H1 (cell line): ENCODE measurements at regions not wholly inside any gene's neighbourhood (a gene's known extent, or its start where the extent isn't known, plus 50 kb on each side); places are given as distances from the start of the nearest gene placed in this dataset.

ENCODE experiments used
- CTCF ChIA-PET: fragments of 300-600 bp; sonication (Branson Sonifier 250); formaldehyde crosslinking; loops from one replicate; lab custom pipeline; 2021; ENCODE audit not compliant: partially characterized antibody; lab: Charles Lee
- POLR2A ChIA-PET: fragments of 300-600 bp; sonication (Branson Sonifier 250); formaldehyde crosslinking; loops from one replicate; lab custom pipeline; 2021; ENCODE audit warnings: inconsistent platforms; ENCODE audit not compliant: partially characterized antibody; lab: Charles Lee
- DNase-seq, 2 experiments: peaks; one replicate each; pipeline versions ENCODE4 v3.0.0 to v3.0.0-alpha.2; 2010 to 2022; ENCODE audit warnings: low spot score in 2 of 2, low read depth in 1 of 2, mixed read lengths in 1 of 2
- FAIRE-seq: peaks from 2 replicates; lab custom pipeline; 2011; peaks lifted over from hg19 to GRCh38; lab: Jason Lieb, UNC
- H2AFZ ChIP-seq: 2 replicates; pipeline ENCODE4 v1.8.1; 2012; ENCODE audit warnings: low read length, inconsistent platforms
- H2AK5ac ChIP-seq: 2 replicates; pipeline ENCODE4 v1.6.1; 2013; ENCODE audit warnings: low read depth, low read length
- H2BK120ac ChIP-seq: replicated peaks from 2 replicates; pipeline ENCODE3; 2013; ENCODE audit warnings: low read depth, low read length, inconsistent platforms
- H2BK12ac ChIP-seq: 2 replicates; pipeline ENCODE4 v1.6.1; 2013; ENCODE audit warnings: low read depth, low read length
- H2BK15ac ChIP-seq: 2 replicates; pipeline ENCODE4 v1.6.1; 2013; ENCODE audit warnings: low read length
- H2BK20ac ChIP-seq: 2 replicates; pipeline ENCODE4 v1.6.1; 2013; ENCODE audit warnings: low read length
- H2BK5ac ChIP-seq: 2 replicates; pipeline ENCODE4 v1.6.1; 2013; ENCODE audit warnings: low read depth, low read length
- H3K14ac ChIP-seq: 2 replicates; pipeline ENCODE4 v1.6.1; 2013; ENCODE audit warnings: inconsistent platforms; ENCODE audit not compliant: insufficient read length
- H3K18ac ChIP-seq: 2 replicates; pipeline ENCODE4 v1.6.1; 2013; ENCODE audit warnings: low read length; ENCODE audit errors: extremely low read depth
- H3K23ac ChIP-seq: 2 replicates; pipeline ENCODE4 v1.6.1; 2013; ENCODE audit warnings: inconsistent platforms; ENCODE audit not compliant: insufficient read length
- H3K23me2 ChIP-seq: 2 replicates; pipeline ENCODE4 v1.6.1; 2013; ENCODE audit warnings: low read depth, low read length
- H3K27ac ChIP-seq: 2 replicates; pipeline ENCODE4 v1.6.1; 2011; ENCODE audit warnings: low read depth, low read length, inconsistent platforms
- H3K27me3 ChIP-seq, 4 experiments: replicated peaks in 1 of 4; 1 replicate in 1 of 4; 2 replicates in 3 of 4; pipeline versions ENCODE4 v1.6.1 to v1.8.1; 2011 to 2013; ENCODE audit warnings: low read length in 3 of 4, mild to moderate bottlenecking in 3 of 4, inconsistent platforms in 2 of 4, mixed read lengths in 2 of 4, moderate library complexity in 1 of 4; ENCODE audit not compliant: control insufficient read depth in 3 of 4, insufficient read depth in 3 of 4; ENCODE audit errors: extremely low read depth in 1 of 4
- H3K36me3 ChIP-seq, 4 experiments: 2 replicates each; pipeline versions ENCODE4 v1.6.1 to v1.8.1; 2011 to 2013; ENCODE audit warnings: mild to moderate bottlenecking in 4 of 4, low read length in 3 of 4, moderate library complexity in 2 of 4, control low read depth in 1 of 4, inconsistent platforms in 1 of 4; ENCODE audit not compliant: insufficient read depth in 4 of 4, control insufficient read depth in 2 of 4
- H3K4ac ChIP-seq: replicated peaks from 2 replicates; pipeline ENCODE3; 2013; ENCODE audit warnings: low read length, low read depth, mixed read lengths, inconsistent platforms; ENCODE audit not compliant: insufficient read length
- H3K4me1 ChIP-seq, 4 experiments: replicated peaks in 1 of 4; 1 replicate in 1 of 4; 2 replicates in 3 of 4; pipeline versions ENCODE4 v1.6.1 to v1.8.1; 2011 to 2013; ENCODE audit warnings: low read length in 3 of 4, inconsistent platforms in 2 of 4, mixed read lengths in 1 of 4; ENCODE audit not compliant: insufficient read depth in 4 of 4, control insufficient read depth in 3 of 4
- H3K4me2 ChIP-seq, 2 experiments: 2 replicates each; pipeline versions ENCODE4 v1.6.1 to v1.8.1; 2011 to 2013; ENCODE audit warnings: low read depth in 2 of 2, low read length in 2 of 2, control low read depth in 1 of 2, inconsistent platforms in 1 of 2, mild to moderate bottlenecking in 1 of 2; ENCODE audit not compliant: insufficient read depth in 1 of 2
- H3K4me3 ChIP-seq, 4 experiments: fragments of 200-600, 300-600 bp in 1 of 4; sonication (generic), shearing (Covaris generic), sonication (Bioruptor Twin) in 1 of 4; 2 replicates each; pipeline versions ENCODE4 v1.5.1 to v1.8.1; 2011 to 2016; ENCODE audit warnings: low read length in 4 of 4, low read depth in 3 of 4, control low read depth in 2 of 4, inconsistent platforms in 2 of 4, mild to moderate bottlenecking in 2 of 4, mixed read lengths in 1 of 4, moderate library complexity in 1 of 4; ENCODE audit not compliant: insufficient read depth in 2 of 4; ENCODE audit errors: extremely low read depth in 1 of 4
- H3K56ac ChIP-seq: replicated peaks from 2 replicates; pipeline ENCODE3; 2013; ENCODE audit warnings: low read depth, mild to moderate bottlenecking, mixed read lengths, low read length, inconsistent platforms; ENCODE audit not compliant: insufficient read length
- H3K79me1 ChIP-seq: 2 replicates; pipeline ENCODE4 v1.6.1; 2013; ENCODE audit warnings: low read depth, low read length, control low read depth
- H3K79me2 ChIP-seq, 2 experiments: 2 replicates each; pipeline versions ENCODE4 v1.6.1 to v1.8.1; 2012 to 2013; ENCODE audit warnings: low read length in 2 of 2, mild to moderate bottlenecking in 2 of 2, inconsistent platforms in 1 of 2; ENCODE audit not compliant: insufficient read depth in 2 of 2, control insufficient read depth in 1 of 2
- H3K9ac ChIP-seq, 4 experiments: replicated peaks in 1 of 4; 1 replicate in 1 of 4; 2 replicates in 3 of 4; pipeline versions ENCODE4 v1.6.1 to v1.8.1; 2011 to 2013; ENCODE audit warnings: low read depth in 3 of 4, low read length in 3 of 4, control low read depth in 2 of 4, mild to moderate bottlenecking in 2 of 4, moderate library complexity in 2 of 4, inconsistent platforms in 1 of 4; ENCODE audit errors: extremely low read depth in 1 of 4
- H3K9me3 ChIP-seq, 2 experiments: 2 replicates each; pipeline versions ENCODE4 v1.6.1 to v1.8.1; 2012 to 2013; ENCODE audit warnings: mild to moderate bottlenecking in 2 of 2, moderate library complexity in 2 of 2, control low read depth in 1 of 2, inconsistent platforms in 1 of 2, low read depth in 1 of 2, low read length in 1 of 2, mixed read lengths in 1 of 2; ENCODE audit not compliant: insufficient read depth in 2 of 2
- H4K20me1 ChIP-seq, 2 experiments: replicated peaks in 1 of 2; 2 replicates each; pipeline versions ENCODE3 to v1.8.1; 2011 to 2013; ENCODE audit warnings: inconsistent platforms in 2 of 2, low read length in 2 of 2, mild to moderate bottlenecking in 1 of 2; ENCODE audit not compliant: insufficient read depth in 2 of 2, control insufficient read depth in 1 of 2
- H4K5ac ChIP-seq: 2 replicates; pipeline ENCODE4 v1.6.1; 2013; ENCODE audit warnings: low read length, low read depth, mixed read lengths, inconsistent platforms; ENCODE audit not compliant: insufficient read length
- H4K8ac ChIP-seq: 2 replicates; pipeline ENCODE4 v1.8.0; 2013; ENCODE audit warnings: mild to moderate bottlenecking, moderate library complexity, low read length, inconsistent platforms; ENCODE audit not compliant: insufficient read depth; ENCODE audit errors: extremely low read depth
- H4K91ac ChIP-seq: replicated peaks from 2 replicates; pipeline ENCODE3; 2013; ENCODE audit warnings: low read length, mixed read lengths, inconsistent platforms; ENCODE audit not compliant: insufficient read length
- CBX5 ChIP-seq: fragments of 300-800, 300-1000 bp; sonication (generic); IDR thresholded peaks from 2 replicates; pipeline ENCODE4 v1.7.1; 2016; ENCODE audit warnings: antibody characterized with exemption, low read length, low read depth
- CTBP2 ChIP-seq: IDR thresholded peaks from 2 replicates; pipeline ENCODE4 v1.7.0; 2011; ENCODE audit warnings: borderline replicate concordance, mild to moderate bottlenecking, moderate library complexity, mixed read lengths, low read length; ENCODE audit not compliant: insufficient read depth, insufficient read length
- EP300 ChIP-seq, 2 experiments: IDR thresholded peaks; 1 replicate in 1 of 2; 2 replicates in 1 of 2; pipeline ENCODE4 v1.6.1; 2011 to 2012; ENCODE audit warnings: low read depth in 2 of 2, low read length in 2 of 2, mild to moderate bottlenecking in 2 of 2, borderline replicate concordance in 1 of 2, inconsistent platforms in 1 of 2, moderate library complexity in 1 of 2
- HDAC6 ChIP-seq: IDR thresholded peaks from one replicate; pipeline ENCODE4 v1.7.1; 2012; ENCODE audit warnings: low read depth, mild to moderate bottlenecking, inconsistent platforms, low read length, moderate library complexity
- NANOG ChIP-seq: IDR thresholded peaks from 2 replicates; pipeline ENCODE4 v1.6.1; 2011; ENCODE audit warnings: low read length, low read depth, mild to moderate bottlenecking, inconsistent platforms; ENCODE audit not compliant: insufficient read depth, poor library complexity, severe bottlenecking
- POU5F1 ChIP-seq: IDR thresholded peaks from 2 replicates; pipeline ENCODE4 v1.6.1; 2011; ENCODE audit warnings: low read depth, mild to moderate bottlenecking, low read length, moderate library complexity
- RXRA ChIP-seq: IDR thresholded peaks from 2 replicates; pipeline ENCODE4 v1.6.1; 2011; ENCODE audit warnings: low read depth, mild to moderate bottlenecking, low read length, moderate library complexity; ENCODE audit not compliant: insufficient read depth
- SIRT6 ChIP-seq: IDR thresholded peaks from one replicate; pipeline ENCODE4 v1.7.1; 2012; ENCODE audit warnings: low read length, inconsistent platforms
- TCF12 ChIP-seq: IDR thresholded peaks from 2 replicates; pipeline ENCODE4 v1.6.1; 2011; ENCODE audit warnings: low read depth, mild to moderate bottlenecking, low read length
- WGBS, 2 experiments: shearing (Covaris generic) in 1 of 2; methylation state at CpG; one replicate each; pipeline versions ENCODE4 v1.1.6 to v1.1.7; 2013 to 2015; ENCODE audit warnings: low lambda C conversion rate in 2 of 2, mixed read lengths in 2 of 2, inconsistent platforms in 1 of 2, low coverage in 1 of 2, missing lambda C conversion rate in 1 of 2; ENCODE audit not compliant: insufficient replicate concordance in 2 of 2, insufficient coverage in 1 of 2, insufficient read length in 1 of 2; ENCODE audit errors: extremely low coverage in 1 of 2, missing lambda C conversion rate in 1 of 2; 5-methylcytosine and 5-hydroxymethylcytosine counted together
- TF ChIP-seq, protein P1 (sequence below): IDR thresholded peaks from 2 replicates; pipeline ENCODE4 v1.6.1; 2012; ENCODE audit warnings: inconsistent platforms

DNA sequence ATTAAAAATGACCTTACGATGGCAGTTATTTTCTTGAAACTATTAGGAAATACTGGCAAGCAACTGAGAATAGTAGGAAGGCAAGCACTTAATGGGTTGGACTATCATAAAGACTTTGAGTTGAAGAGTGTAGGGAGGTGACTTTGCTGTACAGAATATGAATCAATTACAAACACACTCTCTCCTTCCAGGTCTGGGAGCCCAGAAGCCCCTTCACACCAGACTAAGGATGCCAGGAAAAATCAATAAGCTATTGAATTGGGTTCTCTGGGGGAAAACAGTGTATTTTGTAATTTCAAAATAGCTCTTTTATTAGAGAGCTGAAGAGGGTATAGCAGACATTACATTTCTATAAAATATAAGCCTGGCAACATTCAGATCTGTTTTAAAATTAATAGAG, 736.4 kb downstream of the NOVA1 start:
- Histone ChIP-seq H2BK12ac (no peak overlapping the region), H3K9me3 (peaks cover 0 to 9% of the 10 kb centered on the region in 2 experiments; a peak in 1 of 4 replicates), H3K79me2 (no peaks in the 10 kb centered on the region), H3K23ac (no peak overlapping the region), H4K91ac (no peak overlapping the region), H3K27me3 (no peaks in the 10 kb centered on the region), H3K18ac (no peak overlapping the region), H3K23me2 (no peaks in the 10 kb centered on the region), H4K5ac (no peak overlapping the region), H3K4me2 (no peak overlapping the region), H4K8ac (no peak overlapping the region), H3K14ac (no peak overlapping the region), H4K20me1 (no peaks in the 10 kb centered on the region), H3K4me3 (no peak overlapping the region), H2BK20ac (no peak overlapping the region), H2BK120ac (no peak overlapping the region), H3K4me1 (no peaks in the 10 kb centered on the region), H3K79me1 (no peaks in the 10 kb centered on the region), H2AFZ (no peak overlapping the region), H3K9ac (no peak overlapping the region), H2BK15ac (no peak overlapping the region), H2BK5ac (no peak overlapping the region), H2AK5ac (no peak overlapping the region), H3K4ac (no peak overlapping the region), H3K27ac (no peak overlapping the region), H3K36me3 (no peaks in the 10 kb centered on the region), H3K56ac (no peak overlapping the region)
- no peak for DNase-seq
- ChIA-PET POLR2A (no interaction called here), CTCF (interaction anchor here (1.8 kb wide), 1 partner anchor 13 kb away, joined by 5 read pairs; no protein-coding TSS in a partner anchor)
- FAIRE-seq = no peak
- TF ChIP-seq CBX5 = no peak
- no peak for TF ChIP-seq CTBP2
- no peak for TF ChIP-seq HDAC6
- TF ChIP-seq SIRT6 = no peak
- TF ChIP-seq, protein P1, sequence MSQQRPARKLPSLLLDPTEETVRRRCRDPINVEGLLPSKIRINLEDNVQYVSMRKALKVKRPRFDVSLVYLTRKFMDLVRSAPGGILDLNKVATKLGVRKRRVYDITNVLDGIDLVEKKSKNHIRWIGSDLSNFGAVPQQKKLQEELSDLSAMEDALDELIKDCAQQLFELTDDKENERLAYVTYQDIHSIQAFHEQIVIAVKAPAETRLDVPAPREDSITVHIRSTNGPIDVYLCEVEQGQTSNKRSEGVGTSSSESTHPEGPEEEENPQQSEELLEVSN = no peak
- TF ChIP-seq POU5F1 = no peak
- no peak for TF ChIP-seq TCF12
- TF ChIP-seq EP300 (IDR thresholded peaks at IDR 0.05; ENCODE audit: borderline replicate concordance in 1 of 2, low read depth in 2 of 2, low read length in 2 of 2) = no peak
- TF ChIP-seq RXRA = no peak
- TF ChIP-seq NANOG = no peak
- WGBS, 2 experiments = 93% methylated on average over 1 of the region's 1 CpG; no CpG with 5 or more reads in 1 of the 2 experiments
